ENCODE measurements at regions not wholly inside any gene's neighbourhood (a gene's known extent, or its start where the extent isn't known, plus 50 kb on each side); places are given as distances from the start of the nearest gene placed in this dataset.
A peak's percentile ranks its signal among the peaks of the same experiment; 100 is the strongest.

- DNase-seq, result no peak
Observed at GRCh38 chr12:3336606-3337311, 154.2 kb upstream of the PRMT8 start.

- DNase-seq, result no peak
Observed at GRCh38 chr12:3337944-3338343, 153.1 kb upstream of the PRMT8 start.

GRCh38 chr12:3339221-3339620 lies 151.8 kb upstream of the PRMT8 start:
- no peak for DNase-seq

- no peak for DNase-seq
Observed at GRCh38 chr12:3341594-3341993, 149.4 kb upstream of the PRMT8 start.

- no peak for DNase-seq
Observed at GRCh38 chr12:3342051-3342450, 149.0 kb upstream of the PRMT8 start.

- DNase-seq, result no peak
Observed at GRCh38 chr12:3348055-3348454, 142.9 kb upstream of the PRMT8 start.

- no peak for DNase-seq
Observed at GRCh38 chr12:3350432-3350831, 140.6 kb upstream of the PRMT8 start.

GRCh38 chr12:3351731-3352130 lies 139.3 kb upstream of the PRMT8 start:
- no peak for DNase-seq

GRCh38 chr12:3352230-3352629 lies 138.8 kb upstream of the PRMT8 start:
- no peak for DNase-seq

- no peak for DNase-seq
Observed at GRCh38 chr12:3353621-3354020, 137.4 kb upstream of the PRMT8 start.

- DNase-seq, result no peak
Observed at GRCh38 chr12:3354586-3354985, 136.4 kb upstream of the PRMT8 start.

GRCh38 chr12:3355378-3355900 lies 135.6 kb upstream of the PRMT8 start:
- no peak for DNase-seq

- DNase-seq, result no peak
Observed at GRCh38 chr12:3357950-3358525, 133.0 kb upstream of the PRMT8 start.

GRCh38 chr12:3359478-3359877 lies 131.5 kb upstream of the PRMT8 start:
- DNase-seq, result no peak

GRCh38 chr12:3361146-3361545 lies 129.9 kb upstream of the PRMT8 start:
- DNase-seq, result no peak

GRCh38 chr12:3362737-3363136 lies 128.3 kb upstream of the PRMT8 start:
- peak; percentile 36 for DNase-seq

- DNase-seq, result no peak
Observed at GRCh38 chr12:3363608-3364007, 127.4 kb upstream of the PRMT8 start.

- no peak for DNase-seq
Observed at GRCh38 chr12:3364226-3364625, 126.8 kb upstream of the PRMT8 start.

GRCh38 chr12:3364661-3365462 lies 126.1 kb upstream of the PRMT8 start:
- DNase-seq, result no peak

- DNase-seq, result no peak
Observed at GRCh38 chr12:3365463-3366411, 125.3 kb upstream of the PRMT8 start.

- DNase-seq, result no peak
Observed at GRCh38 chr12:3366451-3367110, 124.4 kb upstream of the PRMT8 start.
